ENCODE measurements at regions not wholly inside any gene's neighbourhood (a gene's known extent, or its start where the extent isn't known, plus 50 kb on each side); places are given as distances from the start of the nearest gene placed in this dataset.

- no peak for DNase-seq
These were observed 74.9 kb upstream of the SPATA13 start for GRCh38 chr13:24085662-24086061.

- DNase-seq: no peak
These were observed 73.9 kb upstream of the SPATA13 start for GRCh38 chr13:24086642-24087041.

- DNase-seq: no peak
These were observed 72.8 kb upstream of the SPATA13 start for GRCh38 chr13:24087605-24088225.

- DNase-seq: no peak
These were observed 70.5 kb upstream of the SPATA13 start for GRCh38 chr13:24090049-24090448.

- no peak for DNase-seq
These were observed 69.4 kb upstream of the SPATA13 start for GRCh38 chr13:24091080-24091479.

GRCh38 chr13:24092108-24092507, 68.4 kb upstream of the SPATA13 start:
- DNase-seq: no peak

GRCh38 chr13:24093047-24093446, 67.5 kb upstream of the SPATA13 start:
- no peak for DNase-seq

GRCh38 chr13:24096659-24097058, 63.9 kb upstream of the SPATA13 start:
- no peak for DNase-seq

GRCh38 chr13:24097064-24097463, 63.5 kb upstream of the SPATA13 start:
- DNase-seq: no peak

- no peak for DNase-seq
These were observed 62.9 kb upstream of the SPATA13 start for GRCh38 chr13:24097667-24098066.

- no peak for DNase-seq
These were observed 61.0 kb upstream of the SPATA13 start for GRCh38 chr13:24099490-24099889.

GRCh38 chr13:24100188-24100587, 60.3 kb upstream of the SPATA13 start:
- DNase-seq: no peak

GRCh38 chr13:24103782-24104372, 56.6 kb upstream of the SPATA13 start:
- DNase-seq: no peak

GRCh38 chr13:24104723-24105122, 55.8 kb upstream of the SPATA13 start:
- no peak for DNase-seq

GRCh38 chr13:24106429-24106828, 54.1 kb upstream of the SPATA13 start:
- no peak for DNase-seq

- no peak for DNase-seq
These were observed 52.4 kb upstream of the SPATA13 start for GRCh38 chr13:24107955-24108614.

GRCh38 chr13:24108615-24108965, 51.9 kb upstream of the SPATA13 start:
- no peak for DNase-seq

GRCh38 chr13:24110011-24110410, 50.5 kb upstream of the SPATA13 start:
- DNase-seq: no peak
